NCI-H2107 treated with DMSO at 0.1 percent for 48 hours (cell line): ENCODE measurements at regions not wholly inside any gene's neighbourhood (a gene's known extent, or its start where the extent isn't known, plus 50 kb on each side); places are given as distances from the start of the nearest gene placed in this dataset.
A peak's percentile ranks its signal among the peaks of the same experiment; 100 is the strongest.

ENCODE experiments used
- DNase-seq: peaks from one replicate; lab custom pipeline; 2025; ENCODE audit not compliant: unreplicated experiment; lab: John Stamatoyannopoulos, UW

DNA sequence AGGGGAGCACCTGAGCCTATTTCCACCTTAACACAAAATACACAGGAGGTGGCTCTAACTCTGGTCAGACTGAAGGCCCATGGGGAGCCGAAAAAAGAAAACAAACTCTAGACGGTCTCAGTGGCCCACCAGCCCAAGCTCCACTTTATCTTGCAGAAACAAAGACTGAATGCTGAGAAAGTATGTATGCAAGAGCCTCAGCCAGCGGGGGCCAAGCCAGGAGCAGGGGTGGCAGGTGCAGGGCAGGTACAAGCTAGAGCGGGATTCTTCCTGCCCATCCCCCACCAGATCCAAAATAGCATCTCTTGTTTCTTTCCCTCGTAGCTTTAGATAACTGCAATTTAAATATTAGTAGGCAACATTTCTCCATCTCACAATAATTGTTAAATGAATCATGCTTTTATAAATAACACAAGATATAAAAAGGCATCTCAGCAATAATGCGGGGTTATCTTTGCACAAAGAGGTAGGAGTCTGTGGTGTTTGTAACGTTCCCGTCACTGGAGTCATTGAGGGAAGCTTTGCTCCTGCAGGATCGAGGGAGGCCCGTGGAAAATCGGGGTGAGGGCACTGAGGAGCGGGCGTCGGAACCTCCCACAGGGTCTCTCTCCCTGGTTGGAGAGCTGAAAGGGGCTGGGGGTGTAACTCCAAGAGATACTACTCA lies 418.0 kb downstream of the SHANK2 start:
- peak; percentile 78 for DNase-seq

DNA sequence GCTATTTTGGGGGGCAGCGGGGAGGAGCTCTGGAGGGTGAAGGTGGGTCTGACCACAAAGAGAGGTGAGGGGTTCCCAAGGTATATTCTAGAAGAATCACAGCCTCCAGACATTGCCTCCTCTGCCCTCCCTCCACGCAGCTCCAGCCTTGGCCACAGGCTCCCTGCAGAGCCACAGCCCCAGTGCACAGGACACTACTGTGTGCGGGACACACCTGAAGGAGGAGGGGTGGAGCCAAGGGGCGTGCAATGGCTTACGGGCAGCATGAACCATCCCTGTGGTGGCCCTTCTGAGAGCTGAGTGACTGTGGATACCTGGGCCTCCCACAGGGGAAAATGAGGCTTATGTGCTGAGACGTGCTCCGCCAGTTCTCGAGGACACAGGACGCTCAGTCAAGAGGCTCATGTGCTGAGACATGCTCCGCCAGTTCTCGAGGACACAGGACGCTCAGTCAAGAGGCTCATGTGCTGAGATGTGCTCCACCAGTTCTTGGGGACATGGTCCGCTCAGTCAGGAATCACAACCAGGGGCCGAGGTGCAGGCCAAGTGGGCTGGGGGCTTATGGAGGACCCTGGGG lies 417.3 kb downstream of the SHANK2 start:
- DNase-seq, result peak; percentile 10

DNA sequence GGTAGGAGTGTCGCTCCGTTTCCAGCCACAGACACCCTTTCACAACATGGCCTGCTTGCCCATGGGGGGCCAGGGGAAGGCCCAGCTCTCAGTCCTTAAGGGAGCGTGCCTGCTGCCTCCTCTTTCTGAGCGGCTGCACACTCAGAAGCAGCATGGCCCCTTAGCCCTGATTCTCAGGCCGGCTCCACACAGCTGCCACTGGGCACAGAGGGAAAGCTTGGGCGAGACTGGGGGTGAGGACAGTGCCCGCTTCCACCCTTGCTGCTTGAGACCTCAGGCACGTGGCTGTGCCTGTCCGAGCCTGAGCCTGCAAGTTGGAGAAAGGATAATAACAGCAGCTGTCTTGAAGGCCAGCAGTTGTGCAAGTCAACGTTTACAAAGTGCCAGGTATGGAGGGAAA lies 416.3 kb downstream of the SHANK2 start:
- DNase-seq, result no peak

DNA sequence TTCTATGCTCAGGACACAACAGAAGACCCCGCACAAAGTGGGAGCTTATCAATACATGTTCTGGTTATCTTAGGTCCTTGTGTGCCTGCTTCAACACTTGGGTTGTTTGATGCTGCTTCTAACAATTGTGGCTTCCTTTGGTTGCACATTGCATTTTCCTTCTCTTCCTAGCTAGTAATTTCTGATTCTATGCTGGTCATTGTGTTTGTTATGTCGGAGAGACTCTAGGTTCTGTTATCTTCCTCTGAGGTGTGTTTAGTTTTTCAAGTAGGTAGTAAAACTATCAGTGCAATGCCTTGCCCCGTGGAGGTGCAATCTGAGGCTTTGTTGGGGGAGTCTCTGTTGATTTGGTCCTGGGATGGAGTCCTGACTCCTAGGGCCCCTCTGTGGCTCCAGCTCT lies 414.2 kb downstream of the SHANK2 start:
- DNase-seq, result no peak

DNA sequence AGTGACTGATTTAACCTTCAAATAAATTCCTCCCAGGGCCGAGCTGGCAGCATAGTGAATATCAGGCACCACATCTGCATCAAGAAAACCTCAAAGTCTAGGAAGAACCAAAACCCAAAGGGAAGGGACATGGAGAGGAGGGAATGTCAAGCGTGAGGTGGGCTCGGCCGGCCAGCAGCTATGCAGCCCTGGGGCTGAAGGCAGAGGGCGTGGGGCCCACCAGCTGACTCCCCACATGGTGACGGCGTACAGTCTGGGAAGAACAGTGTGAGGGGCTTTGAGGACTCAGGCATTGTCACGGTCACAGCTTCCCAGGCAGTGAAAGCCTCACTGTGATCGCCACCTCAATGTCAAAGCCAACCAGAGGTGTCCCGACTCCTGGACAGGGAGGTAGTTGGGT lies 412.5 kb downstream of the SHANK2 start:
- no peak for DNase-seq

DNA sequence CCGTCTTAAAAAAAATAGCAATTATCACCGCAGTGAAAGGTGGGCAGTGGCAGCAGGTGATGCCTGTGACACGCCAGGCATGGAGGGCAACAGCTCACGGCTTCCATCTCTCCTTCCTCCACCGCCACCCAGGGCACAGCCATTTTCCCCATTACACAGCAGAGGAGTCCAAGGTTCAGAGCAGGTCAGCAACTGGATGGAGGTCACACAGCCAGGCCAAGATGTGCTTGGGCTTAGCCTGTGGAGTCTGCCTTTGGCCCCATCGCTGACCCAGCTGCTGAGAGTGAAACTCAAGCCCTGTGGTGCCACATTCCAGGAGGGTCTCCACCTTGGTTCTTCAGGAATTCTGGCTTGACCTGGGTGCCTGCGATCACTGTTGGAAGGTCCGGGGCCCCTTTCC lies 411.1 kb downstream of the SHANK2 start:
- DNase-seq, result no peak

DNA sequence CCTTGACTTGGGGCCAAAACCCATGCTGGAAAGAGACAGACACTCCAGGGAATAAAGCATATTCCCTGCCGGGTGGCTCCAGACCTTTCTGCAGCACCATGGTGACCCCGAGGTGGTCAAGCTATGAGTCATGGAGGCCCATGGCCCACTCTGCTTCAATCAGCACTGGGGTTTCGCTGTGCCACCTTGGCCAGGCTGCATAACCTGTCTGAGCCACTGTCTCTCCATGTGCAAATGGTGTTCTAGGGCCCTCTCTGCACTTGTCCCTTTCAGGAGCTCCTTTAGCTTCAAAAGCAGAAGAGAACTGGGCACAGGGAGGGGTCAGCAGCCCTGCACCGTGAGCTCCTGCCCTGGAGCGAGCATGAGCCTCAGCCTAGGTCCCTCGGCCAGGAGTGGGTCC lies 410.1 kb downstream of the SHANK2 start:
- DNase-seq, result no peak

DNA sequence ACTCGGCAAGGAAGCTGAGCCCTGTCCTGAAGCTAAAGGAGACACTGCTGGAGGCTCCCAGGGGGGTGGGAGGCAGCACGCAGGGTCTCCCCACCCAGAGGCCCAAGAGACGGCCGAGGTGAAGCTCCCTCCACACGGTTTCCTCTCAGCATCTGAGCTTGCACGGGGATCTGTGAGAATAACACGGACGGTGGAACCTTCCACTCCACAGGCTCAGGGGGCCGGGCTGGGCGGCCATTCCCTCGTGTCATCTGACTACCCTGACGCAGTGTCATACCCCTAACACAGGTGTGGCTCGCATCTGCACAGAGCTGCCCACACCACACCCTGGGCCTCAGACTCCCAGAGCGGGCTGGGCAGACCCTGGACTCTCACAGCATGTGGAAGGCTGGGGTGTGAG lies 409.7 kb downstream of the SHANK2 start:
- no peak for DNase-seq

DNA sequence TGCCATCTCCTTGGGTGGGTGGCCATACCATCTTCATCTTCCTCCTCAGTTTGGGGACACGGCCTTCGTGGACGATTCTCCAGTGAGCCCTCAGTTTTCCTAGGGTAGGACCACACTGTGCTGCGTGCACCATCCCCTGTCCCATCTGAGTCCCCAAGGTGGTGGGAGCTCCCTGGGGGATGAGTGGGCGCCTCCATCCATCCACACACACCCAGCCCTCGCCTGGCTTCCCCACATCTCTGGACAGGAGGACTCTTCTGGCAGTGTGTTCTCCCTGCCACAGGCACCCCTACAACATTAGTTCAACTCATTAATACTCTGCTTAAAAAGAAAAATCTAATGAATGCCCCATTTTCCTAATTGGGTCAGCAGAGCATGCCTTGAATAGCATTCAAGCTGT lies 408.5 kb downstream of the SHANK2 start:
- no peak for DNase-seq

DNA sequence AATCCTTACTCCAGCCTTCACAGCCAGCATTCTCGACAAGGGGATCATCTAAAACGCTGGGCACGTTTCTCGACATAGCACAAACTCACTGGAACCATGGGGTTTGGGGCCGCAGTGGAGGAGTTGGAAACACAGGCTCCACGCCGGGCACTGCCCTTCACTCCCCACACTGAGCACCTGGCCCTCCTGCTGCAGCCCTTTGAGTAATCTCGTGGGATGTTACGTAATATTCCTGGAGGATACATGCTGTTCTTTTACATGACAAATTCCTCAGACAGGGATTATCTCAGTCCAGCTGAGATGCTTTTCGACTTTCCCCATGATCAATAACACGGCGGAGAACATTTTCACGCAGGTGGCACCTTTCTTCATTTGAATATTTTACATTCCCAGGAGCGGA lies 408.0 kb downstream of the SHANK2 start:
- no peak for DNase-seq

DNA sequence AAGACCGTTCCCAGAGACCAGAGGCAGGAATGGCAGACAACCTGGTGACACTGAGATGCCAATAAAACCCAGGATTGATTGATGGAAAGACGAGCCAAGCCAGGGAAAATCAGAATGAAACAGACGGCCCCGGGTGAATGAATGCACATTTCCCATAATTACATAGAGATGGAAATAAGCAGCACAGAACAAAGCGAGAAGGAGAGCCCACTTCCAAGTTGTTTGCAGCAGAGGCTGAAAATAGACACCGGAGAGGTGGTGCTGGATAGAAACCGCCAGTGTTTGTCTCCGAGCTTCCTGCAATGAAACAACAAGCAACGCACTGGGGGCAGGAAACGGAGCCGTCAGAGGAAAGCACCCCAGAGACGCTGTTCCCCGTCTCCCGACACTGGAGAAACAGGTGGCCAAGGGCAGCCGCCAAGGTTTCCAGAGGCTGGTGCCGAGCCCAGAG lies 406.8 kb downstream of the SHANK2 start:
- DNase-seq, result no peak

DNA sequence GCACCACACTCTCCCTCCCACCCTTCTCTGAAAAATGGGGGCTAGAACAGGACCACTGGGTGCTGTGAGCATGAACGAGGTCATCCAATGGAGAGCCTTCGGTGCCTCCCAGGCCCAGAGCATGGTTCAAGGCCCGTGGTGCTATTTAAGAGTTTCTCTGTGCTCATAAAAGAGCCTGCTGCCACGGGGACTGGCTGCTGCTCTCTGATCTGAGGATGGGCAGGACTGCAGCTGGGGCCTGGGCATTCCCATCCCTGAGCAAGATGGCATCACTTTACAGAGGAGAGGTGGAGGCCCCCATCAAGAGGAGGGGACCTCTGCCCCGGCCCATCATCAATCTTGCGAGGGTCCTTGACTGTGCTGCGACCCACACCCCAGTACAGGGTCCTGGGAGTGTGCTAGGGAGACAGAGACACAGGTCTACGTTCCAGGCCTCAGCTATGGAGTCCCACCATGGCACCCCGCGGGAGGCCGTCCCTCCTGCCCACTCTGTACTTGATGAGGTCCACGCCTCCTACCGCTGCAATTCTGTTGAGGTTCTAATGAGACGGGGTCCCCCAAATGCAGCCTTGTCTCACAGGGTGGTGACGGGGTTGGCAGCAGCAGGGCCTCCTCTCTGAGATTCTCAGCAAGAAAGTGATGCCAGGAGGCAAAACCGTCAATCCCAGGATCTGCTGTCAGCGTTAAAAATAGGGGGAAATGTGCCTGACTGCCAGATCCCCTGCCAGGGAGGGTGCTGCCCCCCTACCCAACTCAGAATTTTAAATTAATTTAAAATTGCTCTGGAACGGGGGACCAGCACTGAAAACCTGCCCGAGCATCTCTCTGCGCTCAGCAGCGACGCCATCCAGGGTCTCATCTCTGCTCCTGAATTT lies 405.4 kb downstream of the SHANK2 start:
- no peak for DNase-seq

DNA sequence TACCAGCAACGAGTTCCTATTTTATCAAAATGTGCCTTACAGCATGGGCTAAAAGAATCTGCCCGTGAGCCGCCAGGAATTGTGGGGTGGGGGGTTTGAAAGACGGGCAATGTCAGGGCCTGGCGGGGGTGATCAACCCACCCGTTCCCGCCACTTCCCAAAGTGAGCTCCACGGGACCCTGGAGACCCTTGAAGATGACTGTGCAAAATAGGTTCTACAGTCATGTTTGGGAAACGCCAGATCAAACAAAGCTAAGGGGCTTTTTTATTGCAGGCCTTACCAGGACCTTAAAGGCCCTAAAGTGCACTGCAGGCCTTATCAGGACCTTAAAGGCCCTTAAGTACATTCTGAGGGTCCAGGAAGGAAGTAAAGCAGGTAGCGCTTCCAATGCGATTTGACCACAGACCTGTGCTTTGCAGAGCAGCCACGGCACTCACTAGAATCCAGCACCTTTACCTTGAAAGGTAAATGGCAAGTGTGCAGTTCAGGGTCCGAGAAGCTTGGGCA lies 404.1 kb downstream of the SHANK2 start:
- no peak for DNase-seq

DNA sequence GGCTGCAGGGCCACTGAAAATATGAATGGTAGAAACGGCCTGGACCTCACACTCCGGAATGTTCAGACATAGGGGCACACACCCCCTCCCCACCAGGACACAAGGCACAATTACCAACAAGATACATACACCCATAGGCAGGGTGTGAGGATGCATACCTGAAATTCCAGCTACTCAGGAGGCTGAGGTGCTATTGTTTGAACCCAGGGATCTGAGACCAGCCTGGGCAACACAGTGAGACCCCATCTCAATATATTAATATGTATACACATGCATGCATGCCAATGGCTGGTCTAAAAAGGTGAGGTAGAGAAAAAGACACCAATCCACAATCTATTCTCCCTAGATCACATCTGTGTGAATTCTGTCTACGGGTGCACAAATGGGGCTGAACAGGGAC lies 403.3 kb downstream of the SHANK2 start:
- no peak for DNase-seq

DNA sequence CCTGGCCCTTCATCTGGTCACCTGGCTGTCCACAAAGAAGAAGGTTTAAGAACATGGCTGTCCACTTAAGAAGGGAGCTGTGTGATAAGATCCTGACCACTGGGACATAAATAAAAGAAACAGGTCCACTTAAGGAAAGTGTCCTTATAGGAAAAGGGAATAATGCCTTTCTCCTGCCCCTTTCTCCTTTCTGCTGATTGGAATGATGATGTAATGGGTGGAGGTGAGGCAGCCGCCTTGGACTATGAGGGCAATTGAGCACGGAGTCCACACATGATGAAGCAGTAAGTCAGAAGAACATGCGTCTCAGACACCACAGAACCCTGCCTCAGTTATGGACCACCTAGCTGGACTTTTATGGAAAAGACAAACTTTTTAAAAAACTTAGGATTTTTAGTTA lies 401.1 kb downstream of the SHANK2 start:
- DNase-seq, result no peak

DNA sequence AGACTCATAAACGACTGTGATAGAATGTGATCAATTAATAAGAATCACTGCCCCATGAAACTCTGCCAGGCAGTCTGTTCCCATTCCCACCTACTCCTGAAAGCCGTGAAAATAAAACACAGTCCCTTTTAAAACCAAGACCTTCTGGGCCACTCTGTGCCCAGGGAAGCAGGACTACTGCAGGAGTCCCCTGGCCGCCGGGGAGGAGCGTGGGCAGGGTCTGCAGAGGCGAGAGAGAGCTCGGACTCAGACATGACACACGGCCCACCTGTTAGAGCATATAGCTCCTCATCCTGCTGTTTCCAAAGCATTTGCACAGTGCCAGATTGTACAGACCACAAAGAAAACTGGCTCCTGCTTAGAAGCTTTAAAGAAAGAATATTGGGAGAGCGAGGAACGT lies 400.5 kb downstream of the SHANK2 start:
- DNase-seq, result no peak

DNA sequence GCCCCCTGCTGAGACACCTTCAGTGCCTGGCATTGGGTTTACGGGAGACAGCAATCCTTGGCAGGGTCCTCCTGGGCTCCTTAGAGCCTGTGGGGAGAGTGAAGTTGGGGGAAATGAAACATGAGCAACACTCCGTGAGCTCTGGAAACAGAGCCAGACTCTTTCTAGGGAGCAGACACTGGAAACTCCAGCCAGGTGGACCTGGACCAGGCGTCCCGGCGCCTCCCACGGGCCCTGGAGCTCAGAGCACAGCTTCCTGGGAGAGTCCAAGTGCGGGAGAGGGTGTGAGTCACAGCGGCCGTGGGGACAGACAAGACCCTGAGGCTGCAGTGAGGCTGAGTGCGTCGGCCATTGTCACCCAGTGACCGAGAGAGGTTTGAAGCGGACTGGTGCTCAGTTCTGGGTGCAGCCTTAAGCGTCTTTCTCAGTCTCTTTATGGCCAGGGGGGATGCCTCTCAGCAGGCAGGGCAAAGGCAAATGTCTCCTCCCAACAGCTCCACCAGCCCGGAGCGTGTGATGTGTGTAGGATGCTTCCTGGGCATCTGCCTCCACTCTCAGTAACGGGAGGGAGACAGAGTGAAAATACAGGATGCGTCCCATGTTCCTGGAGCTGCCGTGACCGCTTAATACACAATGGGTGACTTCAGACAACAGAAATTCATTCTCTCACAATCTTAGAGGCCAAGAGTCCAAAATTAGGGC lies 399.2 kb downstream of the SHANK2 start:
- no peak for DNase-seq

DNA sequence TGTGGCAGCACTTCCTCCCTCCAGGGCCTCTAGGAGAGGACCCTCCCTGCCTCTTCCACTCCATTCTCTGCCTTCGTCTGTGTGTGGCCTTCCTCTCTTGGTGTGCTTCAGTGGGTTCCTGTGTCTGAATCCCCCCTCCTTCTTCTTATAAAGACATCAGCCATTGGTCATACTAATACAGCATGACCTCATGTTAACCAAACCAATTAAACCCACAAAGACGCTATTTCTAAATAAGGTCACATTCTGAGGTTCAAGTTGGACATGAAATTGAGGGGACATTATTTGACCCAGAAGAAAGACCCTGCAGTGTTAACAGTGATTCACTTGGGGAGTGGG lies 398.6 kb downstream of the SHANK2 start:
- no peak for DNase-seq

DNA sequence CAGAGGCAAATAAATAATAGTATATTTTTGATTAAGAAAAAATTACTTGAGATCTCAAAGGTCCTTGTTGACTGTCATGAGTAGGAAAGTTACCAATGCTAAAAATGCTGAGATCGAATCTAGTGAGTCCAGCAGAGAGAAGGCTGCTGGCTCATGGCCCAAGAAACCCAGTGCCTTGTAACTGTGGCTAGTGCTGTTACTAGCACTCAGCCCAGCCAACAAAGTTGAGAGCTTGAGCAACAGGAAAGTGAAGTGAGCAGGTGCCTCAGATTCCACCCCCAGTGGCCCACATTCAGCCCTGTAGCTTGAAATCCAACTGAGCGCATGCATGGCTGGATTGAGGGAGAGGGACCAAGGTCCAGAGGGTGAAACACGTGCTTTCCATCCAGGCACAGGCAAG lies 398.2 kb downstream of the SHANK2 start:
- no peak for DNase-seq

DNA sequence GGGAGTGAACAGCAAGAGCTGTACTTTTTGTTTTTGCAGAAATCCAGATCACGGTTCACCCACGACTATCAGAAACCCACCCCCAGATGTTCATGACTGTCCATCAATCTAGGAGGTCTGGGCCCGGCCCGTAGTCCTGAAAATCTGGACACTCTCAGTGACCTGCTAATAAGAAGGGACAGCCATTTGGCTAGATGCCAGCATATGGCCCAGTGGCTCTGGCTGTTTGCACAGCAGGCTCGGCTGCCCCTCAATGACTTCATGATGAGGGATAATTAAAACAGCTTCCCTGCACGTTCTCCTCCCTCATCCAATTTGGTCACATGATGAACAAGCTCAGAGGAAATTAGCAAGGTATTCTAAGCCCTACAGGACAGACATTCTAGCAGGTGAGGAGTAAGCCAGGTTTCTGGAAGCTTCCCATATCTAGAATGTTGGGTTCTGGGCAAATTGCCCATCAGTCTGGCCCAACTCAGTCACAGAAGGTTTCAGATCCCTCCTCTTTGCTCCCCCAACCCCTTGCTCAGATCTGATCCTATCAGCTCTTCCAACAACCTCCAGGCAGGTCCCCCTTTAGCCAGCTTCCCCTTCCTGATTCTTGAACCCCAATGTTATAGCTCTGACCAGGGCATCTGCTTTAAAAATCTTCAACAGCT lies 397.3 kb downstream of the SHANK2 start:
- DNase-seq, result peak; percentile 41

DNA sequence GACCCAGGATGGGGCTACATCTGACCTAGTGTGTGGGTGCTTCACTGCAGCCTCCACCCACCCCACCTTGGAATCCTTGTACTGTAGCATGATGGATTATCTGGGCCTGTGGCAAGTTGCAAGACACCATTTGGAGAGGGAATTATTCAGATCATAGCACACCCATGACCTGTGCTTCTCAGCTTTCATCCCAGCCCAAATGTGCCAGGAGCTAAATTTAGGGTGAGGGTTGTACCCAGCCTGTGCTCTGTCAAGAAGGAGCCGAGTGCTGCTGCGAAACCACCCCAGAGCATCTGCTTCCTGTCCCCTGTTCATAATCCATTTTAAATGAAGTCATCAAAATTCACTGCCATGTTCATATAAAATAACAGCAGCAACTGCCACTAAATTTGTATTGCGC lies 394.5 kb downstream of the SHANK2 start:
- no peak for DNase-seq
